ENCODE measurements at regions not wholly inside any gene's neighbourhood (a gene's known extent, or its start where the extent isn't known, plus 50 kb on each side); places are given as distances from the start of the nearest gene placed in this dataset.

GRCh38 chr10:127797339-127797738, 60.4 kb downstream of the FOXI2 start:
- peak; percentile 28 for DNase-seq (ENCODE audit: low spot score)

DNA sequence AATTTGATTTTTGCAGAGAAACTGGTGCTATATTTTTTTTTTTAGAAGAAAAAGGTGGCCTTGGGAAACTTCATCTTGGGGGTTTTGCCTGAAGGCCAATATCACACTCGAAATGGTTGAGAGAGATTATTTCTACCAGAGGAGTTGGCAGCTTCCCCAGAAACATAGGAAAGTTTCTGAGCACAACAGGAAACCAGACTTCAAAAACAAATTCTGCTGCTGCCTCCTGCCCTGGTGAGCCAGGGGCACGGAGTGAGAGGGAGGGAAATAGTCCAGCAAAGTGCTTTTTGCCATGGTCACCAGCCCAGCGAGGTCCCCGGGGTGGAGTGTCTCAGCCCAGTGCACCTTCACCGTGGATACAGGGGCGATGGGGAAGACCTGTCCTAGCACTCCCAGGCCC, 61.1 kb downstream of the FOXI2 start:
- no peak for DNase-seq (ENCODE audit: low spot score)

GRCh38 chr10:127801302-127801701, 64.3 kb downstream of the FOXI2 start:
- DNase-seq (ENCODE audit: low spot score): no peak

DNA sequence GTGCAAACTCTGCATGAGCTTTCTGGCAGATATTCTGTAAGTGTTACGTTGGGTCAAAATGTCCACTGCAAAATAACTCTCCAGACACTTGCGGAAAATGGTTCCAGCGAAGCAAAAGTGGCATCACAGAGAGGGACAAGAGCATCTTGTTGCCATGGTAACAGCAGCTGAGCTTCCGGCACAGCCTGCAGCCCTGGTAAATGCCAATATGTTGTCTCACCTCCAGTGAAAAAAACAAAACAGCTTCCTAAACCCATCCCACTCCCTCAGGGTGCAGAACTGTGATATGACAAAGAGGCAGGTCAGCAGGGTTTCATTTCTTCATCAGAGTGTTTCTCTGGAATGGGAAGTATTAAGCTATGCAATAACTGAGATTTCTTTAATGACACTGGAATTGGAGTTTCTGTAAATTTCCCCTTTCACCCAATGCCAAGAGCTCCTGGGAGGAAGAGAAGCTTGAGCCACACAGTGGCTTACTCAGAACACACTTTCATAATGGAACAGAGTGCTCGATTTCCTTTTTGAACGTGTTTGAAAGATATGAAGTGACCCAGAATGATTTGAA, 65.6 kb downstream of the FOXI2 start:
- no peak for DNase-seq (ENCODE audit: low spot score)

DNA sequence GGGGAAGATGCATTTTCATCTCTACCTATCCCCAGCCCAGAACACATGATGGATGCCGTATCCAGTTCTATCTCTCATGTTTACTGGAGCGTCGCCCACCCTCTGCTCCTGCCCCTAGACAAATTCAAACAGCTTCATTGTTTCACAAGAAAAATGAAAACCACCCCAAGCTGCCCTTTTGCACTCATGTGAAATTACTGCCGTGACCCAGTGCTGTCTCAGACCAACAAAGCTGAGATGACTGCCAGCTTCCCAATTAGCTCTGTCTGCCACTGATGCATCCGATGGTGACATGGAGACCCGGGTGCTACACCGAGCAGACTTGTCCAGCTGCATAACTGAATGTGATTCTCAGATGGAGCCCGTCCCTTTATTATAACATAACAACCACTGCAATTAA, 67.7 kb downstream of the FOXI2 start:
- no peak for DNase-seq (ENCODE audit: low spot score)

DNA sequence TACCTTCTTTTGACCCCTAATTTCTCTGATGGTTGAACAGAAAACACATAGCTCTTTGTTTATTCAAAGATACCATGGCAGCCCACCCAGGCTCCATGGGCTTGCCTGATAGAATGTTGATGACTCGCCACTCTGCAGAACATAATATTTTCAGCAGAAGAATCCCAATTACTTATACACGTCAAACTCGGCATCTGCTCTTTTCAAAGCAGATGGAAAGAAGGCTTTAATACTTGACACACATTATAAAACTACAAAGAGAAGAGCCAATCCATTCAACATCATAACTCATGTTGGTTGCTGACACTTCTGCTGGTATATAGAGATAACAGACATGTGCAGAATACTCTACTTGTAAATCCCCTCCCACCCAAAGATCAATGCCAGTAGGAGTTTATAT, 69.0 kb downstream of the FOXI2 start:
- no peak for DNase-seq (ENCODE audit: low spot score)

DNA sequence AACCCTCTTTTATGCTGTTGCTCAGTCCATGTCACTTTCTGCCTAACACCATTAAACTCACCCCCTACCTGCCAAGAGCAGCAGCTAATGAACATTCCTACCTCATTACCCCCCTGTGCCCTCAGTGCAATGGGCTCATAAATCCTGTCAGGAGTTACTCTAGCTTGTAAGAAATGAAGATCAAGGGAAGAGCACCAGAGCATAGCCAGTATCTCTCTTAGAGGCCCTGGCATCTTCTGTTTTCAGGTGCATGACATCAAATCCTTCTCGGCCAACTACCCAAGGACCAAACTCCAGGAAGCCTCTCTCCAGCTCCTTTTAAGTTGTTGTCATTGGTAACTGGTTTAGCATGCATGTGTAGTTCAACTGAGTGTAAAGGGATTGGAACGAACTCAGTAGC, 75.1 kb downstream of the FOXI2 start:
- DNase-seq (ENCODE audit: low spot score): no peak

- no peak for DNase-seq (ENCODE audit: low spot score)
These were observed 76.3 kb downstream of the FOXI2 start for GRCh38 chr10:127813290-127813689.

DNA sequence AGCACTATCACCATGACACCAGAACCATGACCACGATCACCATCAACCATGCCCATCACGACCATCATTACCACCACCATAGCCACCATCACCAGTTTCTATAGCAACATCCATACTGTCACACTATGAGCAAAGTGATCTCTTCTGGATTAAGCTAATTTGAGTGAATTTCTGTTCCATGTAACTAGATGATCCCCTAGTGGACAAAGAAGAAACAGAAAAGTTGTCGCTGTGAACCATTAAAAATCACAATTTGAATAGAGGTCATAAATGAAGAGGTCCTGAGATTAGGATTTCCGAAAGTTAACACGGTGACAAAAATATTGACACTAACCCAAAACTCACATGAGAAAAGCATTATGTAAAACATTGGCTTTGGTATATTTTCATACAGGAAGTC, 77.6 kb downstream of the CLRN3 start:
- DNase-seq (ENCODE audit: low spot score): no peak

DNA sequence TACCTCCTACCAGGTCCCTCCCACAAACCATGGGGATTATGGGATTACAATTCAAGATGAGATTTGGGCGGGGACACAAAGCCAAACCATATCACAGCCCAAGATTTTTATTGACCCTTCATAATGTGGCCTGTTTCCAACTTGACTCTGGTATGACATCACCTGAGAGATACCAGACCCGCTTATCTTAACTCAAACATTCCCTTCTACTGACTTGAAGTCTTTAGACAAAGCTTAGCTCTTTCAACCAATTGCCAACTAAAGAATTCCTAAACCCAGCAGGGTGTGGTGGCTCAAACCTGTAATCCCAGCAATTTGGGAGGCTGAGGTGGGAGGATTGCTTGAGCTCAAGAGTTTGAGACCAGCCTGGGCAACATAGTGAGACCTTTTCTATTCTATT, 67.9 kb downstream of the CLRN3 start:
- DNase-seq (ENCODE audit: low spot score): no peak

GRCh38 chr10:127826154-127826725, 66.5 kb downstream of the CLRN3 start:
- no peak for DNase-seq (ENCODE audit: low spot score)

DNA sequence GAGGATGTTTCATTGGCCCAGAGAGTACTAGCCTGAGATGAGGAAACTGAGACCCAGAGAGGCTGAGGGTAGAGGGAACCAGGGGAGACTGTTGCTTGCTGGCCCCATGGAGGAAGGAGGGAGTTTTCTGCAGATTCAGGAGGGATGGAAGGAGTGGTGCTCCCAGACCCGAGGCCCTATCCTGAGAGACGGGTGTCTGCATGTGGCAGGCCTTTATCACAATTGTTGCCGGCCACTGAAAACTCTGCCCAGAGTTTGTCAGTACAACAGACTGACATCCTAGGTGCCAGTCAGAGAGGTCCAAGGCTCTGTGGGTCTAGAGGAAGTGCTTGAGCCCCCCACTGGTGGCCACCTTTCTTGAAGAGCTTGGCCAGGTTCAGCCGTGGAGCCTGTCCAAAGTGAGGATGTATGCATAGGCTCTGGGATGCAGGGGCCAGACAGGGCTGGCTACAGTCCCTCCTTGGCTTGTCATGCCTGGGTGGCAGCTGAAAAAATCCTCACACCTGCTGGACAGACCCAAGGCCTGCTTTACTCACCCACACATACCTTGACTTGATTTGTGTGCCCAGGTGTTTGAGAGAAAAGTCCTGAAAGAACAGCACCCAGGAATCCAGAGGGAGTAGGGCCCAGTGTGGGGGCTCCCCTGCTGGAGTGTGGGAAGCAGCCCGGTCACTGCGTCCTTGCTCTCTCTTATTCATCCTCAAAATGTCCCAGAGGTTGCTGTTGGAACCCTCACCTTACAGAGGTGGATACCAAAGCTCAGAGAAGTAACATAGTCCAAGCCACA, 65.2 kb downstream of the CLRN3 start:
- no peak for DNase-seq (ENCODE audit: low spot score)

All from D341Med (cell line).